ENCODE measurements at regions not wholly inside any gene's neighbourhood (a gene's known extent, or its start where the extent isn't known, plus 50 kb on each side); places are given as distances from the start of the nearest gene placed in this dataset.

GRCh38 chr7:142311876-142312275, 54.0 kb upstream of the PRSS58 start:
- no peak overlapping the region for H3K4me3 ChIP-seq (ENCODE audit: low read length)
- TF ChIP-seq CTCF (conservative IDR thresholded peaks at IDR 0.05; ENCODE audit: low read depth, low read length), result no peak
- no peak for DNase-seq (ENCODE audit: low read depth)

- DNase-seq (ENCODE audit: low read depth), result no peak
- no peak overlapping the region for H3K4me3 ChIP-seq (ENCODE audit: low read length)
- no peak for TF ChIP-seq CTCF (conservative IDR thresholded peaks at IDR 0.05; ENCODE audit: low read depth, low read length)
Measured at GRCh38 chr7:142308918-142309317, 51.1 kb upstream of the PRSS58 start.

- no peak for TF ChIP-seq CTCF (conservative IDR thresholded peaks at IDR 0.05; ENCODE audit: low read depth, low read length)
- no peak overlapping the region for H3K4me3 ChIP-seq (ENCODE audit: low read length)
- DNase-seq (ENCODE audit: low read depth), result no peak
Measured at GRCh38 chr7:142308326-142308725, 50.5 kb upstream of the PRSS58 start.
